IMR-90 (cell line): ENCODE measurements at regions not wholly inside any gene's neighbourhood (a gene's known extent, or its start where the extent isn't known, plus 50 kb on each side); places are given as distances from the start of the nearest gene placed in this dataset.

Experiments used
- BHLHE40 ChIP-seq: fragments of 150-350 bp; IDR thresholded peaks from 2 replicates; pipeline ENCODE4 v1.6.1; 2016; ENCODE audit warnings: mild to moderate bottlenecking, low read depth, low read length
- POLR2A ChIP-seq: IDR thresholded peaks from 2 replicates; pipeline ENCODE4 v1.6.1; 2012; ENCODE audit warnings: mild to moderate bottlenecking, low read depth, low read length
- RCOR1 ChIP-seq: IDR thresholded peaks from 2 replicates; pipeline ENCODE4 v1.6.1; 2012; ENCODE audit warnings: mild to moderate bottlenecking, low read length, improper control_type of control experiment; ENCODE audit not compliant: insufficient replicate concordance
- TF ChIP-seq, protein P1 (sequence below): fragments of 150-350 bp; IDR thresholded peaks from 2 replicates; pipeline ENCODE4 v1.6.1; 2017; ENCODE audit warnings: mild to moderate bottlenecking, antibody characterized with exemption, low read length, low read depth
- TF ChIP-seq, protein P2 (sequence below): conservative IDR thresholded peaks from 2 replicates; pipeline ENCODE4 v1.5.1; 2012; ENCODE audit warnings: mild to moderate bottlenecking, low read depth, low read length, improper control_type of control experiment

DNA sequence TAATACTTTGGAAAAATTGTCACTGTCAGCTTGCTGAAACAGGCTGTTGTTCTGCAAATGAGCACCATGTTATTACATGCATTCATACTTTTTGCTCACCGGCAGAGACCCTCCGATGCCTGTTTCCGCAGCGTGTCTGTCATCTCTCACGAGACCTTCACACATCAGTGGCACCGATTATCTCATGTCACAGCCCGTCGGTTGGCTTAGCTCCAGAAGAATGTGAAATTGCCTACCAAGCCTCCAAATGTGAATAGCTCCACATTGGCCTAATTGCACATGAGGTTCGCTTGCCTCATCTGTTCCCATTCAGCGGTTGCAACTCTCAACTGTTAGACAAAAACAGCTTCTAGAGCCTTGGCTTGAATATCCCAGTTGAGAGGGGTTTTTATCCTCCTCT is 233.0 kb downstream of the ACTR3 start:
- TF ChIP-seq, protein P1, sequence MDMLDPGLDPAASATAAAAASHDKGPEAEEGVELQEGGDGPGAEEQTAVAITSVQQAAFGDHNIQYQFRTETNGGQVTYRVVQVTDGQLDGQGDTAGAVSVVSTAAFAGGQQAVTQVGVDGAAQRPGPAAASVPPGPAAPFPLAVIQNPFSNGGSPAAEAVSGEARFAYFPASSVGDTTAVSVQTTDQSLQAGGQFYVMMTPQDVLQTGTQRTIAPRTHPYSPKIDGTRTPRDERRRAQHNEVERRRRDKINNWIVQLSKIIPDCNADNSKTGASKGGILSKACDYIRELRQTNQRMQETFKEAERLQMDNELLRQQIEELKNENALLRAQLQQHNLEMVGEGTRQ, result no peak
- TF ChIP-seq, protein P2, sequence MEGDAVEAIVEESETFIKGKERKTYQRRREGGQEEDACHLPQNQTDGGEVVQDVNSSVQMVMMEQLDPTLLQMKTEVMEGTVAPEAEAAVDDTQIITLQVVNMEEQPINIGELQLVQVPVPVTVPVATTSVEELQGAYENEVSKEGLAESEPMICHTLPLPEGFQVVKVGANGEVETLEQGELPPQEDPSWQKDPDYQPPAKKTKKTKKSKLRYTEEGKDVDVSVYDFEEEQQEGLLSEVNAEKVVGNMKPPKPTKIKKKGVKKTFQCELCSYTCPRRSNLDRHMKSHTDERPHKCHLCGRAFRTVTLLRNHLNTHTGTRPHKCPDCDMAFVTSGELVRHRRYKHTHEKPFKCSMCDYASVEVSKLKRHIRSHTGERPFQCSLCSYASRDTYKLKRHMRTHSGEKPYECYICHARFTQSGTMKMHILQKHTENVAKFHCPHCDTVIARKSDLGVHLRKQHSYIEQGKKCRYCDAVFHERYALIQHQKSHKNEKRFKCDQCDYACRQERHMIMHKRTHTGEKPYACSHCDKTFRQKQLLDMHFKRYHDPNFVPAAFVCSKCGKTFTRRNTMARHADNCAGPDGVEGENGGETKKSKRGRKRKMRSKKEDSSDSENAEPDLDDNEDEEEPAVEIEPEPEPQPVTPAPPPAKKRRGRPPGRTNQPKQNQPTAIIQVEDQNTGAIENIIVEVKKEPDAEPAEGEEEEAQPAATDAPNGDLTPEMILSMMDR, result no peak
- TF ChIP-seq BHLHE40 (no peak), POLR2A (no peak), RCOR1 (no peak)
